DND-41 (cell line): ENCODE measurements at regions not wholly inside any gene's neighbourhood (a gene's known extent, or its start where the extent isn't known, plus 50 kb on each side); places are given as distances from the start of the nearest gene placed in this dataset.

Experiments
- CTCF ChIP-seq: IDR thresholded peaks from 2 replicates; pipeline ENCODE4 v1.5.1; 2012; ENCODE audit warnings: borderline replicate concordance, low read length, moderate library complexity, mild to moderate bottlenecking; ENCODE audit not compliant: poor library complexity, severe bottlenecking; ENCODE audit errors: extremely low read depth
- EZH2 ChIP-seq: IDR thresholded peaks from 3 replicates; pipeline ENCODE4 v1.6.1; 2012; ENCODE audit warnings: borderline replicate concordance, low read depth, mild to moderate bottlenecking, moderate library complexity, low read length, inconsistent platforms; ENCODE audit not compliant: severe bottlenecking

GRCh38 chr13:89455741-89456140 lies 1784.6 kb downstream of the SLITRK5 start:
- TF ChIP-seq EZH2 (no peak), CTCF (no peak)
